Panc1 (cell line): ENCODE measurements at regions not wholly inside any gene's neighbourhood (a gene's known extent, or its start where the extent isn't known, plus 50 kb on each side); places are given as distances from the start of the nearest gene placed in this dataset.

Source experiments
- ATAC-seq: fragments of 200-7000 bp; cut with Tn5 transposase; 2 replicates; pipeline ENCODE4 v1.9.1; 2020; ENCODE audit warnings: mild to moderate bottlenecking, moderate library complexity
- BruUV-seq: library from RNA; stranded (reverse); fragments of 400-500 nt; replicated peaks from 2 replicates; lab custom pipeline; 2021; lab: Mats Ljungman, UMichigan
- CTCF ChIA-PET: fragments of 300-600 bp; sonication (Branson Sonifier 250); formaldehyde crosslinking; loops from one replicate; lab custom pipeline; 2022; ENCODE audit warnings: antibody characterized with exemption; lab: Charles Lee
- POLR2A ChIA-PET: fragments of 300-600 bp; sonication (Branson Sonifier 250); formaldehyde crosslinking; loops from one replicate; lab custom pipeline; 2022; ENCODE audit warnings: antibody characterized with exemption; lab: Charles Lee
- DNase-seq: peaks from one replicate; pipeline ENCODE4 v3.0.0-alpha.2; 2010; ENCODE audit warnings: low read depth, low spot score
- H3K27ac ChIP-seq: 2 replicates; pipeline ENCODE4 v1.5.1; 2011; ENCODE audit warnings: mild to moderate bottlenecking, low read length, inconsistent platforms
- H3K27me3 ChIP-seq: fragments of 200-500 bp; sonication (Bioruptor generic); 2 replicates; pipeline ENCODE4 v1.6.0; 2014; ENCODE audit warnings: low read length, inconsistent platforms; ENCODE audit not compliant: control insufficient read depth, insufficient read depth
- H3K36me3 ChIP-seq: fragments of 200-500 bp; sonication (Bioruptor generic); 2 replicates; pipeline ENCODE4 v1.5.1; 2014; ENCODE audit warnings: inconsistent platforms, mild to moderate bottlenecking, low read length, moderate library complexity; ENCODE audit not compliant: control insufficient read depth, insufficient read depth
- H3K4me1 ChIP-seq: 2 replicates; pipeline ENCODE4 v1.5.1; 2011; ENCODE audit warnings: inconsistent platforms, mild to moderate bottlenecking, low read length, moderate library complexity; ENCODE audit not compliant: control insufficient read depth, insufficient read depth
- H3K4me3 ChIP-seq, 2 experiments: 2 replicates each; pipeline ENCODE4 v1.5.1; 2011 to 2012; ENCODE audit warnings: low read depth in 2 of 2, low read length in 2 of 2, mild to moderate bottlenecking in 2 of 2, inconsistent platforms in 1 of 2, moderate library complexity in 1 of 2
- H3K9me3 ChIP-seq: fragments of 200-500 bp; sonication (Bioruptor generic); 2 replicates; pipeline ENCODE4 v1.5.1; 2014; ENCODE audit warnings: low read depth, mild to moderate bottlenecking, inconsistent platforms, low read length, moderate library complexity; ENCODE audit not compliant: control insufficient read depth, insufficient read depth
- CTCF ChIP-seq: fragments of 450-650 bp; IDR thresholded peaks from 2 replicates; pipeline ENCODE4 v1.5.1; 2017; ENCODE audit warnings: mild to moderate bottlenecking
- POLR2AphosphoS5 ChIP-seq: IDR thresholded peaks from 2 replicates; pipeline ENCODE4 v1.6.1; 2012; ENCODE audit warnings: mild to moderate bottlenecking, low read depth, low read length, moderate library complexity
- REST ChIP-seq, 2 experiments: IDR thresholded peaks; 2 replicates each; pipeline ENCODE4 v1.6.1; 2011 to 2012; ENCODE audit warnings: low read depth in 2 of 2, control low read depth in 1 of 2, low read length in 1 of 2, mild to moderate bottlenecking in 1 of 2, moderate library complexity in 1 of 2; ENCODE audit not compliant: insufficient read depth in 1 of 2
- SIN3A ChIP-seq: IDR thresholded peaks from 2 replicates; pipeline ENCODE4 v1.6.1; 2012; ENCODE audit warnings: low read depth, mild to moderate bottlenecking, low read length, moderate library complexity, borderline replicate concordance; ENCODE audit not compliant: insufficient read depth
- TCF7L2 ChIP-seq: IDR thresholded peaks from 2 replicates; pipeline ENCODE4 v1.6.1; 2011; ENCODE audit warnings: mild to moderate bottlenecking, low read depth, low read length, inconsistent platforms
- in situ Hi-C: cut with HindIII; loops from 2 replicates; pipeline ENCODE4 v1.10.0; 2016; ENCODE audit warnings: low sequenced_read_pairs, low pct_unique_long_range_greater_than_20kb
- intact Hi-C: fragments of 100-400 bp; cut with micrococcal nuclease; formaldehyde crosslinking; loops from one replicate; pipeline ENCODE4 v1.10.0; 2022; ENCODE audit not compliant: unreplicated experiment

GRCh38 chr4:12924728-12925320, 559.3 kb downstream of the RAB28 start:
- no peaks in the 10 kb centered on the region for H3K27me3 ChIP-seq
- no peaks in the 10 kb centered on the region for H3K36me3 ChIP-seq
- H3K4me3 ChIP-seq = no peak overlapping the region
- no peaks in the 10 kb centered on the region for H3K4me1 ChIP-seq
- ChIA-PET CTCF (no interaction called here), POLR2A (no interaction called here)
- TF ChIP-seq SIN3A (no peak), CTCF (no peak), REST (IDR thresholded peaks at IDR 0.05; ENCODE audit: insufficient read depth in 1 of 2, low read depth in 2 of 2, low read length in 1 of 2) (no peak), TCF7L2 (no peak), POLR2AphosphoS5 (no peak)
- BruUV-seq = no TSS peak
- intact Hi-C loops = no loop called here
- H3K9me3 ChIP-seq = no peaks in the 10 kb centered on the region
- in situ Hi-C loops = no loop called here
- no peak overlapping the region for H3K27ac ChIP-seq
- DNase-seq (no peak), ATAC-seq (no peak)

GRCh38 chr4:12924253-12924652, 559.9 kb downstream of the RAB28 start:
- no peak overlapping the region for H3K27ac ChIP-seq
- H3K4me1 ChIP-seq = no peaks in the 10 kb centered on the region
- DNase-seq (no peak), ATAC-seq (no peak)
- no peaks in the 10 kb centered on the region for H3K36me3 ChIP-seq
- no peaks in the 10 kb centered on the region for H3K27me3 ChIP-seq
- no TSS peak for BruUV-seq
- CTCF ChIA-PET = no interaction called here
- POLR2A ChIA-PET = no interaction called here
- in situ Hi-C loops (no loop called here), intact Hi-C loops (no loop called here)
- H3K9me3 ChIP-seq = no peaks in the 10 kb centered on the region
- no peak overlapping the region for H3K4me3 ChIP-seq
- TF ChIP-seq SIN3A = no peak
- no peak for TF ChIP-seq REST (IDR thresholded peaks at IDR 0.05; ENCODE audit: insufficient read depth in 1 of 2, low read depth in 2 of 2, low read length in 1 of 2)
- TF ChIP-seq TCF7L2 = no peak
- no peak for TF ChIP-seq POLR2AphosphoS5
- no peak for TF ChIP-seq CTCF
